LNCAP (cell line): ENCODE measurements at regions not wholly inside any gene's neighbourhood (a gene's known extent, or its start where the extent isn't known, plus 50 kb on each side); places are given as distances from the start of the nearest gene placed in this dataset.

ENCODE experiments used
- CTCF ChIP-seq: fragments of 450-650 bp; IDR thresholded peaks from 2 replicates; pipeline ENCODE4 v1.5.1; 2017; ENCODE audit warnings: mild to moderate bottlenecking

- TF ChIP-seq CTCF: no peak
Measured at GRCh38 chr2:180647621-180648020, 332.8 kb upstream of the UBE2E3 start.

GRCh38 chr2:180647221-180647620 lies 333.2 kb upstream of the UBE2E3 start:
- no peak for TF ChIP-seq CTCF

- no peak for TF ChIP-seq CTCF
Measured at GRCh38 chr2:180646756-180647155, 333.6 kb upstream of the UBE2E3 start.

GRCh38 chr2:180644709-180645108 lies 335.7 kb upstream of the UBE2E3 start:
- no peak for TF ChIP-seq CTCF

GRCh38 chr2:180630756-180631155 lies 349.6 kb upstream of the UBE2E3 start:
- TF ChIP-seq CTCF: no peak

- TF ChIP-seq CTCF: no peak
Measured at GRCh38 chr2:180625006-180625844, 355.2 kb upstream of the UBE2E3 start.

- no peak for TF ChIP-seq CTCF
Measured at GRCh38 chr2:180621941-180622918, 358.2 kb upstream of the UBE2E3 start.
